ENCODE measurements at regions not wholly inside any gene's neighbourhood (a gene's known extent, or its start where the extent isn't known, plus 50 kb on each side); places are given as distances from the start of the nearest gene placed in this dataset.
"Not testable (repeated sequence)": the region's sequence is repeated elsewhere in the genome, so short reads cannot be mapped to it uniquely, and the experiment has no call there.

- no peak for DNase-seq
Observed at GRCh38 chr2:72003796-72004195, 143.9 kb downstream of the CYP26B1 start.

GRCh38 chr2:72003124-72003523 lies 144.5 kb downstream of the CYP26B1 start:
- no peak for DNase-seq

GRCh38 chr2:72001937-72002690 lies 145.5 kb downstream of the CYP26B1 start:
- DNase-seq, result no peak

- DNase-seq, result no peak
Observed at GRCh38 chr2:72000110-72000509, 147.6 kb downstream of the CYP26B1 start.

GRCh38 chr2:71999580-71999979 lies 148.1 kb downstream of the CYP26B1 start:
- no peak for DNase-seq

- no peak for DNase-seq
Observed at GRCh38 chr2:71997843-71998242, 149.8 kb downstream of the CYP26B1 start.

GRCh38 chr2:71995067-71995665 lies 152.5 kb downstream of the CYP26B1 start:
- no peak for DNase-seq

- no peak for DNase-seq
Observed at GRCh38 chr2:71992036-71992435, 155.6 kb downstream of the CYP26B1 start.

- no peak for DNase-seq
Observed at GRCh38 chr2:71991397-71991796, 156.3 kb downstream of the CYP26B1 start.

GRCh38 chr2:71990826-71991225 lies 156.8 kb downstream of the CYP26B1 start:
- no peak for DNase-seq

GRCh38 chr2:71990122-71990521 lies 157.5 kb downstream of the CYP26B1 start:
- DNase-seq, result no peak

- no peak for DNase-seq
Observed at GRCh38 chr2:71989671-71990070, 158.0 kb downstream of the CYP26B1 start.

GRCh38 chr2:71988170-71988569 lies 159.5 kb downstream of the CYP26B1 start:
- DNase-seq, result no peak

GRCh38 chr2:71976685-71977084 lies 171.0 kb downstream of the CYP26B1 start:
- DNase-seq, result no peak

GRCh38 chr2:71974846-71975245 lies 172.8 kb downstream of the CYP26B1 start:
- DNase-seq, result no peak

GRCh38 chr2:71971493-71971892 lies 176.2 kb downstream of the CYP26B1 start:
- no peak for DNase-seq

GRCh38 chr2:71965530-71965929 lies 182.1 kb downstream of the CYP26B1 start:
- no peak for DNase-seq

GRCh38 chr2:71962911-71963694 lies 184.6 kb downstream of the CYP26B1 start:
- DNase-seq, result no peak

GRCh38 chr2:71962350-71962749 lies 185.3 kb downstream of the CYP26B1 start:
- no peak for DNase-seq

GRCh38 chr2:71961289-71962027 lies 186.2 kb downstream of the CYP26B1 start:
- no peak for DNase-seq

GRCh38 chr2:71959494-71959893 lies 188.2 kb downstream of the CYP26B1 start:
- no peak for DNase-seq

- DNase-seq, result not testable (repeated sequence)
Observed at GRCh38 chr2:71958426-71958825, 189.2 kb downstream of the CYP26B1 start.

GRCh38 chr2:71952572-71953188 lies 195.0 kb downstream of the CYP26B1 start:
- DNase-seq, result no peak
